ENCODE measurements at regions not wholly inside any gene's neighbourhood (a gene's known extent, or its start where the extent isn't known, plus 50 kb on each side); places are given as distances from the start of the nearest gene placed in this dataset.

DNA sequence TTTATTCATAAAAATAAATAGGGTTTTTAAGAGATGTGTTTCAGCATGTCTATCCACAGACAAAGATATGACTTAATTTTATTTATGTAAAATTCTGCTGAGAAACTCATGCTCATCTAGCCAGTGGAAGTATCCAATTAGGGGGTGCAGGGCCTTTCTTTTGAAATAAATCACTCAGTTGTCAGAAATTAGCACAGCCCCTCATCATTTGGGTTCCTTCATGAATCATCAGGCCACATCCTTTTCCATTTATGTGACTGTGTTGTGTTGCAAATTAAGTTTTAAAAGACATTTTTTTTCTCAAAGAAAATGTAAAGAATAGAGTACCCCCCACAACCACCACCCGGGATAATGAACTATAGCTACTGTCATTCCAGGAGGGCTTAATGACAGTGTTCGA lies 185.8 kb downstream of the NRP2 start:
- Mint-ChIP-seq H3K4me3 (no peak overlapping the region), H3K36me3 (no peaks in the 10 kb centered on the region), H3K27ac (no peak overlapping the region), H3K27me3 (ENCODE audit: low read depth) (no peaks in the 10 kb centered on the region), H3K9me3 (peaks cover 3% of the 10 kb centered on the region; the same call in 1 of the 2 replicates), H3K4me1 (no peaks in the 10 kb centered on the region)
- ATAC-seq (no peak), DNase-seq (ENCODE audit: low spot score) (no peak)
- ChIA-PET CTCF (interaction anchor here (1.0 to 1.3 kb wide), 2 partner anchors 58 kb away, joined by 3 to 4 read pairs; no protein-coding TSS in a partner anchor), POLR2A (interaction anchor here (0.5 kb wide), 1 partner anchor 19 kb away, joined by 4 read pairs; no protein-coding TSS in a partner anchor)
- TF ChIP-seq, protein P1, sequence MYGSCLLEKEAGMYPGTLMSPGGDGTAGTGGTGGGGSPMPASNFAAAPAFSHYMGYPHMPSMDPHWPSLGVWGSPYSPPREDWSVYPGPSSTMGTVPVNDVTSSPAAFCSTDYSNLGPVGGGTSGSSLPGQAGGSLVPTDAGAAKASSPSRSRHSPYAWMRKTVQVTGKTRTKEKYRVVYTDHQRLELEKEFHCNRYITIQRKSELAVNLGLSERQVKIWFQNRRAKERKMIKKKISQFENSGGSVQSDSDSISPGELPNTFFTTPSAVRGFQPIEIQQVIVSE (CRISPR knock-in tag; IDR thresholded peaks at IDR 0.05; ENCODE audit: borderline replicate concordance): no peak
- TF ChIP-seq ZNF671 (CRISPR knock-in tag; IDR thresholded peaks at IDR 0.05) (no peak), ZNF232 (CRISPR knock-in tag; IDR thresholded peaks at IDR 0.05) (no peak), SP1 (CRISPR knock-in tag; conservative IDR thresholded peaks at IDR 0.05) (no peak), PRRX2 (CRISPR knock-in tag; IDR thresholded peaks at IDR 0.05) (no peak), NR2C2 (CRISPR knock-in tag; IDR thresholded peaks at IDR 0.05) (no peak), GABPB1 (CRISPR knock-in tag; IDR thresholded peaks at IDR 0.05) (no peak), FOXP1 (CRISPR knock-in tag; IDR thresholded peaks at IDR 0.05; ENCODE audit: borderline replicate concordance) (no peak), ZBTB21 (CRISPR knock-in tag; IDR thresholded peaks at IDR 0.05; ENCODE audit: borderline replicate concordance) (no peak), FOXK1 (CRISPR knock-in tag; IDR thresholded peaks at IDR 0.05) (no peak), ELF4 (CRISPR knock-in tag; IDR thresholded peaks at IDR 0.05; ENCODE audit: low read depth) (no peak), NR3C1 (CRISPR knock-in tag; conservative IDR thresholded peaks at IDR 0.05; ENCODE audit: low read depth) (no peak), TP53 (CRISPR knock-in tag; IDR thresholded peaks at IDR 0.05) (no peak)
- TF ChIP-seq, protein P2, sequence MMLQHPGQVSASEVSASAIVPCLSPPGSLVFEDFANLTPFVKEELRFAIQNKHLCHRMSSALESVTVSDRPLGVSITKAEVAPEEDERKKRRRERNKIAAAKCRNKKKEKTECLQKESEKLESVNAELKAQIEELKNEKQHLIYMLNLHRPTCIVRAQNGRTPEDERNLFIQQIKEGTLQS (CRISPR knock-in tag; conservative IDR thresholded peaks at IDR 0.05): no peak
- TF ChIP-seq, protein P3, sequence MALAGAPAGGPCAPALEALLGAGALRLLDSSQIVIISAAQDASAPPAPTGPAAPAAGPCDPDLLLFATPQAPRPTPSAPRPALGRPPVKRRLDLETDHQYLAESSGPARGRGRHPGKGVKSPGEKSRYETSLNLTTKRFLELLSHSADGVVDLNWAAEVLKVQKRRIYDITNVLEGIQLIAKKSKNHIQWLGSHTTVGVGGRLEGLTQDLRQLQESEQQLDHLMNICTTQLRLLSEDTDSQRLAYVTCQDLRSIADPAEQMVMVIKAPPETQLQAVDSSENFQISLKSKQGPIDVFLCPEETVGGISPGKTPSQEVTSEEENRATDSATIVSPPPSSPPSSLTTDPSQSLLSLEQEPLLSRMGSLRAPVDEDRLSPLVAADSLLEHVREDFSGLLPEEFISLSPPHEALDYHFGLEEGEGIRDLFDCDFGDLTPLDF (CRISPR knock-in tag; IDR thresholded peaks at IDR 0.05): no peak
- TF ChIP-seq, protein P4, sequence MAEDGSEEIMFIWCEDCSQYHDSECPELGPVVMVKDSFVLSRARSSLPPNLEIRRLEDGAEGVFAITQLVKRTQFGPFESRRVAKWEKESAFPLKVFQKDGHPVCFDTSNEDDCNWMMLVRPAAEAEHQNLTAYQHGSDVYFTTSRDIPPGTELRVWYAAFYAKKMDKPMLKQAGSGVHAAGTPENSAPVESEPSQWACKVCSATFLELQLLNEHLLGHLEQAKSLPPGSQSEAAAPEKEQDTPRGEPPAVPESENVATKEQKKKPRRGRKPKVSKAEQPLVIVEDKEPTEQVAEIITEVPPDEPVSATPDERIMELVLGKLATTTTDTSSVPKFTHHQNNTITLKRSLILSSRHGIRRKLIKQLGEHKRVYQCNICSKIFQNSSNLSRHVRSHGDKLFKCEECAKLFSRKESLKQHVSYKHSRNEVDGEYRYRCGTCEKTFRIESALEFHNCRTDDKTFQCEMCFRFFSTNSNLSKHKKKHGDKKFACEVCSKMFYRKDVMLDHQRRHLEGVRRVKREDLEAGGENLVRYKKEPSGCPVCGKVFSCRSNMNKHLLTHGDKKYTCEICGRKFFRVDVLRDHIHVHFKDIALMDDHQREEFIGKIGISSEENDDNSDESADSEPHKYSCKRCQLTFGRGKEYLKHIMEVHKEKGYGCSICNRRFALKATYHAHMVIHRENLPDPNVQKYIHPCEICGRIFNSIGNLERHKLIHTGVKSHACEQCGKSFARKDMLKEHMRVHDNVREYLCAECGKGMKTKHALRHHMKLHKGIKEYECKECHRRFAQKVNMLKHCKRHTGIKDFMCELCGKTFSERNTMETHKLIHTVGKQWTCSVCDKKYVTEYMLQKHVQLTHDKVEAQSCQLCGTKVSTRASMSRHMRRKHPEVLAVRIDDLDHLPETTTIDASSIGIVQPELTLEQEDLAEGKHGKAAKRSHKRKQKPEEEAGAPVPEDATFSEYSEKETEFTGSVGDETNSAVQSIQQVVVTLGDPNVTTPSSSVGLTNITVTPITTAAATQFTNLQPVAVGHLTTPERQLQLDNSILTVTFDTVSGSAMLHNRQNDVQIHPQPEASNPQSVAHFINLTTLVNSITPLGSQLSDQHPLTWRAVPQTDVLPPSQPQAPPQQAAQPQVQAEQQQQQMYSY (CRISPR knock-in tag; IDR thresholded peaks at IDR 0.05): no peak
- TF ChIP-seq, protein P5, sequence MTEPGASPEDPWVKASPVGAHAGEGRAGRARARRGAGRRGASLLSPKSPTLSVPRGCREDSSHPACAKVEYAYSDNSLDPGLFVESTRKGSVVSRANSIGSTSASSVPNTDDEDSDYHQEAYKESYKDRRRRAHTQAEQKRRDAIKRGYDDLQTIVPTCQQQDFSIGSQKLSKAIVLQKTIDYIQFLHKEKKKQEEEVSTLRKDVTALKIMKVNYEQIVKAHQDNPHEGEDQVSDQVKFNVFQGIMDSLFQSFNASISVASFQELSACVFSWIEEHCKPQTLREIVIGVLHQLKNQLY (CRISPR knock-in tag; IDR thresholded peaks at IDR 0.05): no peak
- TF ChIP-seq, protein P6, sequence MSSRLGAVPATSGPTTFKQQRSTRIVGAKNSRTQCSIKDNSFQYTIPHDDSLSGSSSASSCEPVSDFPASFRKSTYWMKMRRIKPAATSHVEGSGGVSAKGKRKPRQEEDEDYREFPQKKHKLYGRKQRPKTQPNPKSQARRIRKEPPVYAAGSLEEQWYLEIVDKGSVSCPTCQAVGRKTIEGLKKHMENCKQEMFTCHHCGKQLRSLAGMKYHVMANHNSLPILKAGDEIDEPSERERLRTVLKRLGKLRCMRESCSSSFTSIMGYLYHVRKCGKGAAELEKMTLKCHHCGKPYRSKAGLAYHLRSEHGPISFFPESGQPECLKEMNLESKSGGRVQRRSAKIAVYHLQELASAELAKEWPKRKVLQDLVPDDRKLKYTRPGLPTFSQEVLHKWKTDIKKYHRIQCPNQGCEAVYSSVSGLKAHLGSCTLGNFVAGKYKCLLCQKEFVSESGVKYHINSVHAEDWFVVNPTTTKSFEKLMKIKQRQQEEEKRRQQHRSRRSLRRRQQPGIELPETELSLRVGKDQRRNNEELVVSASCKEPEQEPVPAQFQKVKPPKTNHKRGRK (CRISPR knock-in tag; IDR thresholded peaks at IDR 0.05; ENCODE audit: borderline replicate concordance): no peak
- TF ChIP-seq, protein P7, sequence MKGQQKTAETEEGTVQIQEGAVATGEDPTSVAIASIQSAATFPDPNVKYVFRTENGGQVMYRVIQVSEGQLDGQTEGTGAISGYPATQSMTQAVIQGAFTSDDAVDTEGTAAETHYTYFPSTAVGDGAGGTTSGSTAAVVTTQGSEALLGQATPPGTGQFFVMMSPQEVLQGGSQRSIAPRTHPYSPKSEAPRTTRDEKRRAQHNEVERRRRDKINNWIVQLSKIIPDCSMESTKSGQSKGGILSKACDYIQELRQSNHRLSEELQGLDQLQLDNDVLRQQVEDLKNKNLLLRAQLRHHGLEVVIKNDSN (CRISPR knock-in tag; IDR thresholded peaks at IDR 0.05): no peak
- TF ChIP-seq, protein P8, sequence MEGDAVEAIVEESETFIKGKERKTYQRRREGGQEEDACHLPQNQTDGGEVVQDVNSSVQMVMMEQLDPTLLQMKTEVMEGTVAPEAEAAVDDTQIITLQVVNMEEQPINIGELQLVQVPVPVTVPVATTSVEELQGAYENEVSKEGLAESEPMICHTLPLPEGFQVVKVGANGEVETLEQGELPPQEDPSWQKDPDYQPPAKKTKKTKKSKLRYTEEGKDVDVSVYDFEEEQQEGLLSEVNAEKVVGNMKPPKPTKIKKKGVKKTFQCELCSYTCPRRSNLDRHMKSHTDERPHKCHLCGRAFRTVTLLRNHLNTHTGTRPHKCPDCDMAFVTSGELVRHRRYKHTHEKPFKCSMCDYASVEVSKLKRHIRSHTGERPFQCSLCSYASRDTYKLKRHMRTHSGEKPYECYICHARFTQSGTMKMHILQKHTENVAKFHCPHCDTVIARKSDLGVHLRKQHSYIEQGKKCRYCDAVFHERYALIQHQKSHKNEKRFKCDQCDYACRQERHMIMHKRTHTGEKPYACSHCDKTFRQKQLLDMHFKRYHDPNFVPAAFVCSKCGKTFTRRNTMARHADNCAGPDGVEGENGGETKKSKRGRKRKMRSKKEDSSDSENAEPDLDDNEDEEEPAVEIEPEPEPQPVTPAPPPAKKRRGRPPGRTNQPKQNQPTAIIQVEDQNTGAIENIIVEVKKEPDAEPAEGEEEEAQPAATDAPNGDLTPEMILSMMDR (IDR thresholded peaks at IDR 0.05): no peak

All from WTC11 (cell line).